HG03558 (cell line): ENCODE measurements at regions not wholly inside any gene's neighbourhood (a gene's known extent, or its start where the extent isn't known, plus 50 kb on each side); places are given as distances from the start of the nearest gene placed in this dataset.
A peak's percentile ranks its signal among the peaks of the same experiment; 100 is the strongest.

Experiments
- ATAC-seq: cut with Tn5 transposase; IDR thresholded peaks from one replicate; pipeline ENCODE4 v1.9.1; 2021; ENCODE audit warnings: moderate number of reproducible peaks; ENCODE audit not compliant: unreplicated experiment; ENCODE audit errors: extremely low read depth

DNA sequence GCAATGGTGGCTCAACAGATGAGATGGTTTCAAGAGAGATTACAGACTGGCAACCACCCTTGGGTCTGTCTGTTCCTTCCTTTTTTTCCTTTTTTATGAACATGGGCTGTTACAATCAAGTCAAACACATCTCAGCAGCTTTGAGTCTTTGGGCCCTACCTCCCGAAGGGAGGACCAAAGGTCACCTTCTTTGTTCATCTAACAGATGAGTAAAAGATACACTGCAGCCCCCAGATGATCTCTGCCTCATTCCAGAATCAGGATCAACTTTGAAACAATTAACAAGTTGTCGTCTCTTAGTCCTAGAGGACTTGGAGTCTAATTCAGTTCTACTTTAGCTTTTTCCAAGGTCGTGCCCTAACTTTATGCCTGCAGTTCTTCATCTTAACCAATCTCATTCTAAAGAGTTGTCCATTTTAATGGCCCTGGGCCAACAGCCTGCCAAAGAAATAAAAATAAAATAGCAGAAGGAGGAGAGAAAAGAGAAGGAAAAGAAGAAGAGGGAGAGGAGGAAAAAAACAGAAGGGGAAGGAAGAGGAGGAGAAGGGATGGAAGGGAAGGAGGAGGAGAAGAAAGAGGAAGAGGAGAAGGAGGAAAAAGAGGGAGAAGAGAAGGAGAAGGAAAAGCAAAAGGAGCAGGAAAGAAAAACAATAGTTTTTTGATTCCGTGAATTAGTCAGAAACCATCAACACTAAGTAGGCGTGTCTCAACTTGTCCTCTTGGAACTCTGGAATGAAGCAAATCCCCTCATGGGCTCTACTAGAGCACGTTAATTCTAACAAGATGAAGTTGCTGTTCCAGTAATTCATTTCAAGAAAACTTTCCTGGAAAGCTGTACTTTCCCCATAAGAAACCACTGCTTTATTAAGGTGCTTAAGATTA is 281.2 kb downstream of the FOXO1 start:
- ATAC-seq = no peak

DNA sequence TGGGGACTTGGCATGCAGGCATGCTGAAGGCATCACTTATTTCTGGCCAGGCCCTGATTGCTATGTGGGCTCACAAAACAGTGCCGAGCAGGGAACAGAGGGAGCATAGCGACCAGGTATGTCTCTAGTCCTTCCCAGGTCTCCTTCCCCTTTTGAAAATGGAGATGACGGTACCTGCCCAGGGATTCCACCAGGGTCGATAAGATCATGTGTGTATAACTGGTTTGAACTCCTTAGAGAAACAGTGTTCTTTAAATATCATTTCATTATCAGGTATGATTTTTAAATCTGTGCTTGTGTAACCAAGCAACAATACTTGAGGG is 280.6 kb downstream of the FOXO1 start:
- ATAC-seq = no peak

DNA sequence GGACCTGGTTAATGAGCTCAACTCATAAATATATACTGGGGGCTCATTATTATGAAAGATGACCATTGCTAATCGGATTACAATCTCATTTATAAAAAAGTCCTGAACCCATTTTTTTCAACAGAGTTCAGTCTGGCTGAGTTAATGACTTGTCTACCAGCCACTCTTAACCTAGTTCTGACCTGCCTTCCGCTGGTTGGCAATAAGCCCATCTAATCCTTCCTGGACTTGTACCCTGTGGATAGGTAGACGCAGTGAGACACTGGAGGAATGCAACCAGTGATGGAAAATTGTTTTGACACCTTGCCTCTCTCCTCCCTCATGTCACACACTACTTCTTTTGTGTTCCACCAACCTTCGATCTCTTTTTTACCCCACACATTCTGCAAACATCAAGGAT is 279.9 kb downstream of the FOXO1 start:
- ATAC-seq = no peak

DNA sequence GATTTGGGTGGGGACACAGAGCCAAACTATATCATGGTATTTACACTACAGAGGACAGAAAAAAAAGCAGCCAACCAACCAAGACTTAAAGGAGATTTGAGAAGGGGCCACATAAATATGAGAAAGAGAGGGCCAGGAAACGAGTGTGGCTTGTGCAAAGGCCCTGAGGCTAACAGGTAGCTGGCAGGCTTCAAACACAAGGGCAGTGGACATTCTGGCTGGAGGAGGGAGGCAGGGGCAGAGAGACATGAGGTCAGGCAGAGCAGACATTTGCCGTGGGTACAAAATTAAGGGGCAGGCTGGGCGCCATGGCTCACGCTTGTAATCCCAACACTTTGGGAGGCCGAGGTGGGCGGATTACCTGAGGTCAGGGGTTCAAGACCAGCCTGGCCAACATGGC is 278.7 kb downstream of the FOXO1 start:
- no peak for ATAC-seq

DNA sequence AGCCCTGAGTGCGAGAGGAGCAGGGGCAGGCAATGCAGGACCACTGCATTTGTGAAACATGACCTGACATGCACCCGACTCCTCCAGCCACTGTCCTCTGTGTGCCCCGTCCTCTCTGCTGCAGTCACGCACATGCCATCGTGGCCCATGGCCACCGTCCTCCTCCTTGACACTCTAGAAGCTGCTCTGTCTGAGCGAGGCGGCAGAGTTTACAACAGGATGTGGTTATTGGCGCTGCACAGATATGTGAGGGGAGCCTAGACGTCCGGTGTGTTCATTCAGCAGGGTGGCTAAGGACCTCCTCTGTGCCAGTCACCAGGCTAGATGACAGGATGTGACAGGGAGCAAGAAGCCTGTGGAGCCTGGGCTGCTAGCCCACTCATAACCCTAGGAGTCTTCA is 277.8 kb downstream of the FOXO1 start:
- ATAC-seq = peak; percentile 99

DNA sequence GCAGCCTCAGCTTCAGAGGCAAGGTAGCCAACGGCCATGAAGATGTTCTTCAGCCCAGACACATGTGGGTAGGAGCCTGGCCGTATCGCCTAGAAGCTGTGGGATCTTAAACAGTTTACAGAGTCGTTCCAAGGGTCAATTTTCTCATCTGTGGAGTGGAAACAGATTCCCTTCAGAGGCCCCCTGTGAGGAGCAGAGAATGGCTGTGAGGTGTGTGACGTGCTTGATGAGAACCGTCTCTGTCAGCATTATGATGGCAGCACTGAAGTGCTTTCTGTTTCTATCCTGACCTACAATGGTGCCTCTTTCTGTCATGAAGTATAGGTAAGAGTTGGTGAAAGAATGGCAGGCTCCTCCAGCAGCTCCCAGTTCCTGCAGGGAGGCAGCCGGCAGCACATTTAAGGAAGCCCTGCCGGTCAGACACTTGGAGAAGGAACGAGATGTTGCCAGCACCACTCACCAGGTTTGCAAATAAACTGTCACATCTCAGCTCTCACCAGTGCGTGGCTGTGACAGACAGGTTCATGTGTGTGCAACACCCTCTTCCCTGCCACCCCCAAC is 277.3 kb downstream of the FOXO1 start:
- no peak for ATAC-seq

DNA sequence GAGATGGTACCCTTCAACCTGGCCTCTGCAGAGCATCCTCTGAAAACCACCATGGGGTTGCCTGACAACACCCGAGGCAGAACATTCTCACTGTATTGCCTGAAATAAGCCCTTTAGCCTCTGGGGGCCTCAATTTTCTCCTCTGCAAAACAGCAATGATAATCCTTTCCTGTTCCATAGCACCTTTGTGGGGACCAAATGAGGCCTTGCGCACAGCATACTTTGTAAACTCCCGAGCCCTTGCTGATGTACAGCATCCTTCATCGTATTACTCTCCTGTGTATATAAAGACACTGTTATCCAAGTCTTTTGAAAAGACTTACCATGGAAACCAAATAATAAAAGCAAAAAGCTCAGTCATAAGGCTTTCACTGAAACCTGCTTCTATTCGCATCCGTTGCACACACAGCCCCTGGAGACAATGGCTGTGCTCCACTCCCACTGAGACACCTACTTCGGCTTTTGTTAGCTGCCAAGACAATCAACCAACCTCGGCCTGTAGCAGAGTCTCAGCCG is 276.0 kb downstream of the FOXO1 start:
- ATAC-seq = no peak

DNA sequence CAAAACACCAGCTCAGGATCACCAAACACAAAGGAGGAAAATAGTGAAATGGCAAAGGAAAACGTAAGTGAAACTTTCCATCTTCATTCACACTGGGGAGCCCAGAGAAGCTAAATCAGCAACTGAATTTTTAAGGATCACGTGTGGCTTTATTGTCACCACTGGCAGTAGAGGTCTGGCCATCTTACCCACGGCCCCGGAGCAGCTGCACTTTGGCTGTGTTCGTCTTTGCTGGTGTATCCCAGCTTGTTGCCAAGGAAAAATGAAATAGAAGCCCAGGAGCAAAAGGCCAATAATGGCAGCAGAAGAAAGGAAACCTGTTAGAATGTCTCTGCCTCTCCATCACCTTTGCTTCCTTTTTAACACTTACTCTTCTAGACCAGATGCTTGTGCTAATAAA is 274.7 kb downstream of the FOXO1 start:
- ATAC-seq = no peak

DNA sequence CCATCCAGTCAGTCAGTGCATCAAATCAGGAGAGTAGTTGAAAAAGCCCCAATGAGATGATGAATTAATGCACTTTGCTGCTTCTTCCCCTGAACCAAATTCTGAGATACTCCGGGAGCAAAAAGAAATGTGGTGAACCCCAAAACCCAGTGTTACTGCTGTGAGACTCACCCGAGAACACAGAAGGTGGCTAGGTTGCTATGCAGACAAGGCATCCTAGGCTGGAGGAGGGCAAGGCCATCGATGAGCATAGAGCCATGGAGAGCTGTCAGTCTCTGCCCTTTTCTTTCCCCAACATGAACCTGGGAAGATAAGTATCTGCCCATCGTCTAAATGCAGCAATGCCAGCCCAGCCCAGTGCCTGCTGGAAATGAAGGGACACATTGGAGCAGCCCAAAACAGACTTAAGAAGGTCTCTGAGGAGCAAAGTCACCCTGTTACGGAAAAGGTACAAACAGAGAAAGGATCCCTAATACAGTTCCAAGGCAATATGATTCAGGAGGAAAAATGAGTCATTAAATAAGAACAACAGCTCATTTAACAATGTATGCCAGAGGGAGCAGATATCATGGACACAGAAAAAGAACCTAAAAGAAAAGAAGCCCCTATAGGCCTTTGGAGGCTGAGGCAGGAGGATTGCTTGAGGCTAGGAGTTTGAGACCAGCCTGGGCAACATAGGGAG is 272.0 kb downstream of the FOXO1 start:
- ATAC-seq = no peak

DNA sequence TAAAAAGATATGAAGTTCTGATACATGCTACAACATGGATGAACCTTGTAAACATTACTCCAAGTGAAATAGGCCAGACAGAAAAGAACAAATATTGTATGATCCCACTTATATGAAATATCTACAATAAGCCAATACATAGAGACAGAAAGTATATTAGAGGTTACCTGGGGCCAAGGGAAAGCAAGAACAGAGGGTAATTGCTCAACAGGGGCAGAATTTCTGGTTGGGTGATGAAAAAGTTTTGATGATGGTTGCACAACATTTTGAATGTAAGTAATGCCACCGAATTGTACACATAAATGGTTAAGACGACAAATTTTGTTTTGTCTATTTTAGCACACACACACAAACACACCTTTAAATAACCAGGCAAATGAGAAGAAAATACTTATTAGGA is 268.4 kb downstream of the FOXO1 start:
- ATAC-seq = no peak

DNA sequence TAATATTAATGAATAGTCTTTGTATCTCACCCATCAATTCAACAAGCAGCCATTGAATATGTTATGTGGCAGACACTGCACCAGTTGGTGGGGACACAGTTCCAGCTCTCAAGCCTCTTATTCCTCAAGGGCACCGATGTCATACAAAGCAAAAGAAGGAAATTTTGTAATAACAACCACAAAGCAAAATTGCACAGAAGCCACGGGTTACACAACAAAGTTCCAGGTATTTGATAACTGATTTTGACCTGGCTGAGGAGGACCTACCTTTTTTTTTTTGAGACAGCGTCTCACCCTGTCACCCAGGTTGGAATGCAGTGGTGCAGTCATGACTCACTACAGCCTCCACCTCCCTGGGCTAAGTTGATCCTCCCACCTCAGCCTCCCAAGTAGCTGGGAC is 266.7 kb downstream of the FOXO1 start:
- no peak for ATAC-seq

DNA sequence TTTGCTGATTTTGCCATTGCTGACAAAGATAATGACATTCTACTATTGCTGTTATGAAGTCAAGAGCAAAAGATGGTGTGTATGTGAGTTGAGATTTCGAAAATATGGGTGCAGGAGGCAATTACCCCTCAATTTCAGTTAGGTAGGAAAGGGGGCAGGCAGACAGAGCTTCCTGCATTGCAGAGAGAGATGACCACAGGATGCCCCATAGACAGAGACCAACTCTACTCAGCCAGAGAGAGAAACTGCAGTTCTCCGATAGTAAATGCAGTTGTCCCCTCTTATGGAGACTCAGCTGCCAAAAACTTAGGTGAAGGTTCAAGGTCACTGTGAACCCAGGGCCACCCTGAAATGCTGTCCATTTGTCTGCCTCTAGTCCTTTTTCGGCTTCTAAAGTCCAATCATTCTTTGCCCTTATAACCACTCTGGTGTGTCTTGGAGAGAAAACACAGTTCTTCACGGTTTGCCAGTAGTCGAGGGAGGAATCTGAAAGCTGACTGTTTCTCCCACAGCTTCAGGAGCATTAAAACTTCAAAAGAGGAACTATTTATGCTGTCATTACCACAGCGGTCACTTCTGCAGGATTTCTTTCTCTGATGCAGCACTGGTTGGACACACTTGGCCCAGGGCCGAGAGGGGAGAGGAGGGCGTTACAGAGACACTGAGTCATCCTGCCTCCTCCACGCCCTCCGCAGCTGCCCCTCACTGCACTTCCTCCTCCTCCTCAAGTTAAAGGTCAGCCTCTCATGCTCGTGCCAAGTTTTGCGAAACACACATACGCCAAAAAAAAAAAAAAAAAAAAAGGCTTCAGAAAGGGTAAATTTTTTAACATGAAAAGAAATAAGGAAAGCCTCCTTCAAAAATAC is 264.3 kb downstream of the FOXO1 start:
- peak; percentile 86 for ATAC-seq

DNA sequence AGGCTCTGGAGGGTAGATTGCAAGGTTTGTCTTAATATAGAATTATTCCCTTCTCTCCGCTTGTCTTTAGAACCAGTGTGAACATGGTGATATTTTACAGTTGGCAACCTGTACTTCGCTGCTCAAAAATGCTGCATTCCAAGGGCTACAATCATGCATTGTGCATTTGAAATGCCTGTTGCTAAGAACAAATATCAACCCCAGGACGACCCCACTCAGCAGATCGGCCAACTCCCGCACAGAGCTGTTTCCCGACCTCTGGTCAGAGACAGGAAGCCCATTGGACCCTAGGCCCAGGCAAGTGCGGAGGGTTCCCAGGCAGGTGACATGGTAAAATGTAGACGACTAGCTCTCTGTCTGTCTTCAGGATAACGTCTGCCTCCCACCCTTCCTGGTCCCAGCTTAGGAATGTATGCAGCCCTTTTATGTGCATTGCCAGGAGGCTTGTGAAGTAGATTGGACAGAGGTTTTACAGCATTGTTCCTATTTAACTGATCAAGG is 263.5 kb downstream of the FOXO1 start:
- ATAC-seq = no peak

DNA sequence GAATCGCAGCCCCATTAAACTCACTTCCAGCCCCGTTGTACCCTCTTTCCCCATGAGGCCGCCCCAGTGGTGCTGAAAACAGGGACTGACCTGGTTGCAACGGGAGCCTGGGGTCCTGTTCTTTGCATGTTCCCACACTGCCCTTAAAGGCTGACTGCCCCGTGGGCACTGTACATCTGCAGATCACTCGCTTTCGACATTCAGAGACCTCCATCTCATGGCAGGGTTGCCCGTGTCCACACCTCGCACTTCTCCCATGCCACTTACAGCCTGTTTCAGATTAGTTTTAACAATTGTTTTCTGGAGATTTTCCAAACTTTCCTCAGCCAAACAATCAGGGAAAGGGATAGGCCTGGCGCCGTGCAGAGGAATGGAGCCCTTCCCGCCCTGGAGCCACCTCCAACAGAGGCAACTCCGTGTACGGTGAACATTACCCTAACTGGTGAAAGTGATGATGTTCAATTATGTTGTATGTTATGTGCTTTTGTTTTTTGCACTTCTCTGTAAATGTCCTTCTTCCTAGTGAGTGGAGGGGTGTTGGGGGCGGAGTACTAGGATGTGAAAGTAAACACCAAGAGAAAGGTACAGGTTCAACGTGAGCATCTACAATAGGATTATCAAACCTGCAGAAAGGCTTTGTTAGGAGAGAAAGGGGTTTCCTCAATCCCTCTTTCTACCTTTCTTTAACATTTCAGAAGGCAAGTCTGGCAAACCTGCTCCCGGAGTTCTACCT is 262.8 kb downstream of the FOXO1 start:
- ATAC-seq = no peak

DNA sequence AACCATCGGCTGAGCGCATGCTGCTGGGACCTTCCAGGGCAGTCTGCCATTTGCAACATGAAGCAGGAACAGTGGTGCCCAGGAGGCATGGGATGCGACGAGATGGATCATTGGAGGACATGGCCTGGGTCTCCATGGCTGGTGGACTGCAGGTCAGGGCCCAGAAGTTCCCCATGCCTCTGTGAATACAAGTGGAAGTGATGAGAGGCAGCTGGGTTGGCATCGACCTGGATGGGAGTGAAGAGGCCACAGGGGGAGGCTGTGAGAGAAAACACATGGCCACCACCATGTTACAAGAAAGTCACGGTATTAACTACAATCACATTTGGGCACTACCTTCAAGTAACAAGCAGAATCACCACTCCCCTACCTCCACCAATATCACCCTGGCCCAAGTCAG is 262.0 kb downstream of the FOXO1 start:
- ATAC-seq = no peak

DNA sequence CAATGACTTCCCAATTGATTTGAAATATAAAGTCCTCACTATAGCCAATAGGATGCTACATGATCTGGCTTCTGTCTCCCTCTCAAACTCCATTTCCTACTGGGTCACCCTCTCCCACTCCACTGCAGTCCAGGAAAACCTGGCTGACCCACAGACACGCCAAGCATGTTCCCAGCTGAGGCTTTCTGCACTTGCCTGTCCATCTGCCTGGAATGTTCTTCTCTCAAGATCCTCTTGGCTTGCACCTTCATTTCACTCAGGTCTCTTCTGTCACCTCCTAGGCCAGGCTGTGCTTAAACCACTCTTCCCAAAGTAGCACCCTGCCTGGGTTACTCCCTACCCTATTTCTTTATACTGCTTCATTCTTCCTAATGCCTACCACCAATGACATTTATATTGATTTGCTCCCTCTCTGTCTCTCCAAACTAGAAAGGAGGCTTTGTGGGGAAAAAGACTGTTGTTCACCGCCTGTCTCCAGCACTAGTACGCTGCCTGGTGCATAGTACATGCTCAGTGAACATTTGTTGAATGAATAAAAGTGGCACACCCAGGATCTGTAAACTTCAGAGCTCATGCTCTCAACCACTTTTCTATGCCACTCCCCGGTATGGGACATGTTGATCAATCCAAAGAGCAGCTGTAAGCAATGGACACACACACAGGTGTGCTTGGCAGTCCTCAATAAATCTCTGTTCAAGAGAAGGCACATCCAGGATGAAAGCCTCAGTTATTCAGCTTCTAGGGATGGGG is 261.3 kb downstream of the FOXO1 start:
- ATAC-seq = no peak

DNA sequence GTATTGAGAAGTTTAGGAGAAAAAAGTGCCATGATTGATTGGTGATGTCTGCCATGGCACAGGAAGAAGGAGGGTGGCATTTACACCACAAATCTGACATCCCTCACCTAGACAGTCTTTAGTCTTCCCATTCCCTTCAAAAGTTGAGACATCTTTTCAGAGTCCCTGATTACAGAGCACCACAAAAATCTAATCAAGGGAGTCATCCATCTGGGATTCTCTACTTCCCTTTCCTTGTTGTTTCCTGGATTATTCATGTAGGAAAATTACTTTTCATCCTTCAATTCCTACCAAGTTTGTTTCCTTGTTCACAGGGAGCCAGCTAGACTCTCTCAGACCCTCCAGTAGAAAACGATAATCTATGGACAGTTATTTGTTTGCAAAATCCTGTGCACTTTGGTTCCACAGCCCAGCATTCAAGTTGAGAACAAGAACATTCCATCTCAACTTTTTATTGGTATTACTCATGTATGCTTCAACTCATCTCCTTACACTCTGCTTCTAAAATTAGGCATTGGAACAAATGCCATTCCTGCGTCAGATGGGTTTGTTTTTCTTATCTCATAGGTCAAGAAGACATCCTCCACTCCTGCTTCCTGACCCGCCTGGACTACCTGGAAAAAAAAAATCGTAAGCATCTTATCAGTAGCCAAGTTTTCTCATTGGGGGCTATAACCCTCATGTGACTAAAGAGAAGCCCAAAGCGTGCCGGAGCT is 259.9 kb downstream of the FOXO1 start:
- ATAC-seq = no peak

DNA sequence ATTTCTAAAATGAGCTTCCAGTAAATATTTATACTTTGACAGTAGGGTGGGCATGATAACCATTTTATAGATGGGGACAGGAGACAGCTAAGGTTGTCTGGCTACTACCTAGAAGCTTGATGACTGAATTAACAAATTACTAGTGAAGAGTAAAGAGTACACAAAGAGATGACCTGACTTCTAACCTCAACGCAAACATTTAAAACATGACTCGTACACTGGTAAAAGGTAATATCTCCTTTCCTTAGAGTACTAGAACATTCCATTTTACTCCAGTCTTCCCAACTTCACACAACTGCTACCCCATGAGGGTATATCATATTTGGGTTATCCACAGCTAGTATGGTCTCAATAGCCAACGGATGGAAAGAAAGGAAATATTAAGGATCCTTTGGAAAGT is 258.9 kb downstream of the FOXO1 start:
- no peak for ATAC-seq
